ENCODE measurements at regions not wholly inside any gene's neighbourhood (a gene's known extent, or its start where the extent isn't known, plus 50 kb on each side); places are given as distances from the start of the nearest gene placed in this dataset.

DNA sequence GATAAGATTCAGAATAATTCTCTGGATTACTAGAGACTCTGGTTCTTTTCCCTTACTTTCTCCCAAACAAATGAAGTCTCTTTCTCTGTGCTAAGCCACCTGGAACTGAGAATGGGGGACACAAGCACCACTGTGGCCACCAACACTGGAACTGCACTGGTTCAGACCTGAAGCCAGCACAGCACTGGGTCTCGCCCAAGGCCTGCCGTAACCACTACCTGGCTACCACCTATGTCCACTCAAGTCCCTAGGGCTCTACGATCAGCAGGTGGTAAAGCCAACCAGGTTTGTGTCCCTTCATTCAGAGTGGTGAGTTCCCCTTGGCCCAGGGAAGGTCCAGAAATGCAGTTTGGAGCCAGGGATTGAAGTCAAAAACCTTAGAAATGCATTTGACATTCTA, 626.2 kb downstream of the DIAPH3 start:
- POLR2A ChIA-PET = no interaction called here
- no peak for DNase-seq (ENCODE audit: low read depth, low spot score)
- TF ChIP-seq, protein P1, sequence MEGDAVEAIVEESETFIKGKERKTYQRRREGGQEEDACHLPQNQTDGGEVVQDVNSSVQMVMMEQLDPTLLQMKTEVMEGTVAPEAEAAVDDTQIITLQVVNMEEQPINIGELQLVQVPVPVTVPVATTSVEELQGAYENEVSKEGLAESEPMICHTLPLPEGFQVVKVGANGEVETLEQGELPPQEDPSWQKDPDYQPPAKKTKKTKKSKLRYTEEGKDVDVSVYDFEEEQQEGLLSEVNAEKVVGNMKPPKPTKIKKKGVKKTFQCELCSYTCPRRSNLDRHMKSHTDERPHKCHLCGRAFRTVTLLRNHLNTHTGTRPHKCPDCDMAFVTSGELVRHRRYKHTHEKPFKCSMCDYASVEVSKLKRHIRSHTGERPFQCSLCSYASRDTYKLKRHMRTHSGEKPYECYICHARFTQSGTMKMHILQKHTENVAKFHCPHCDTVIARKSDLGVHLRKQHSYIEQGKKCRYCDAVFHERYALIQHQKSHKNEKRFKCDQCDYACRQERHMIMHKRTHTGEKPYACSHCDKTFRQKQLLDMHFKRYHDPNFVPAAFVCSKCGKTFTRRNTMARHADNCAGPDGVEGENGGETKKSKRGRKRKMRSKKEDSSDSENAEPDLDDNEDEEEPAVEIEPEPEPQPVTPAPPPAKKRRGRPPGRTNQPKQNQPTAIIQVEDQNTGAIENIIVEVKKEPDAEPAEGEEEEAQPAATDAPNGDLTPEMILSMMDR (IDR thresholded peaks at IDR 0.05; ENCODE audit: insufficient read depth, low read length, missing control alignments) = no peak
- H3K4me3 ChIP-seq (ENCODE audit: low read depth, low read length) = no peak overlapping the region
- CTCF ChIA-PET = no interaction called here

DNA sequence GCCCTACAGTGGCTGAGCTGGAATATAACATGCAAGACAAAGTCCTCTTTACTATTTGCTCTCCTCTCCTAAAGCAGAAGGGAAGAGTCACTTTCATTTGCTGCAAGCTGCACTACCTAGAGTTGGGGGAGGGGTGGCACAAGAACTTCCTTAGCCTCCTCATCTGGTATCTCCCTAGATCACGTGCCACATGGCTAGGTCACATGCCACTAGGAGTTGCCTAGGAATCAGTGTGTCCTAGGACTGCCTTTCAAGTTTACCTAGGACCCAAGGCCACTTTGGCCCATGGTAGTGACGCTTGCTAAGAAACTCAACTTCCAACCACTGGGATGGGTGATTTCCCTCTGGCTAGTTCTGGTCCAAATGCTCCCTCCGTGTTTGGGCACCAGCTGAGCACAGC, 625.2 kb downstream of the DIAPH3 start:
- POLR2A ChIA-PET = no interaction called here
- H3K4me3 ChIP-seq (ENCODE audit: low read depth, low read length) = no peak overlapping the region
- DNase-seq (ENCODE audit: low read depth, low spot score) = no peak
- CTCF ChIA-PET = no interaction called here
- TF ChIP-seq, protein P1 (IDR thresholded peaks at IDR 0.05; ENCODE audit: insufficient read depth, low read length, missing control alignments) = no peak

DNA sequence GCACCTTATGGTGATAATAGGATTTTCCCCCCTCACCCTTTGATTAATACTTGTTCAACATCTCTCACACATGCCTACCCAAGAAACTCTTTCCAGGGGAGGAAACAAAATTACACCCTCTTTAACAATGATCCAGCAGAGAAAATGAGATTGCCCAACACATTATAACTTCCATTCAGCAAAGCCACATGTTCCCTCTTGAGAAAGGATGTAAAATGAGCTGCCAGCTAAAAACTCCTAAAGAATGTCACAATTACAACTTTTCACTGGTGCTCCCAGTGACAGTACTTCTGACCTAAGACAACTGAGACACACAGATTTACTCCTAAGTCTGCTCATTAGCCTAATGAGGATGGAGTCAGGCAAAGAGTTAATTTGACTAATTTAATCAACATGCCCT, 621.4 kb downstream of the DIAPH3 start:
- DNase-seq (ENCODE audit: low read depth, low spot score) = no peak
- ChIA-PET POLR2A (no interaction called here), CTCF (interaction anchor here (1.1 to 3.1 kb wide), 2 partner anchors 151 to 153 kb away, joined by 3 to 9 read pairs; no protein-coding TSS in a partner anchor)
- no peak overlapping the region for H3K4me3 ChIP-seq (ENCODE audit: low read depth, low read length)
- TF ChIP-seq, protein P1 (IDR thresholded peaks at IDR 0.05; ENCODE audit: insufficient read depth, low read length, missing control alignments) = no peak

DNA sequence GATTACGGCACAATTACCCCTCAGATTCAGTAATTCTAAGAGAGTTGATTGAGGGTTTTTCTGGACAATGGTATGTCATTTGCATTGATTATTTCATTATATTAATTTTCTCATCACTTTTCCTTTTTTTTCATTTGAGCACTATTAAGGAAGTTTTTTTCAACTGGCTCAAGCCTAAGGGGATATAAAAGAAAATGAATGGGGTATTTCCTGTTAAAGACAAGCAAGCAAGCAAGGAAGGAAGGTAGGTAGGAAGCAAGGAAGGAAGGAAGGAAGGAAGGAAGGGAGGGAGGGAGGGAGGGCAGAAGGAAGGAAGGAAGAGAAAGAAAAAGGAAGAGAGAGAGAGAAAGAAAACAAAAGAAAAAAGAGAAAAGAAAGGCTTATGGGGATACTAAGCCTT, 620.3 kb downstream of the DIAPH3 start:
- no peak for DNase-seq (ENCODE audit: low read depth, low spot score)
- no peak overlapping the region for H3K4me3 ChIP-seq (ENCODE audit: low read depth, low read length)
- CTCF ChIA-PET = interaction anchor here (0.9 to 1.1 kb wide), 2 partner anchors 152 to 154 kb away, joined by 3 read pairs; no protein-coding TSS in a partner anchor
- POLR2A ChIA-PET = no interaction called here
- TF ChIP-seq, protein P1 (IDR thresholded peaks at IDR 0.05; ENCODE audit: insufficient read depth, low read length, missing control alignments) = no peak

DNA sequence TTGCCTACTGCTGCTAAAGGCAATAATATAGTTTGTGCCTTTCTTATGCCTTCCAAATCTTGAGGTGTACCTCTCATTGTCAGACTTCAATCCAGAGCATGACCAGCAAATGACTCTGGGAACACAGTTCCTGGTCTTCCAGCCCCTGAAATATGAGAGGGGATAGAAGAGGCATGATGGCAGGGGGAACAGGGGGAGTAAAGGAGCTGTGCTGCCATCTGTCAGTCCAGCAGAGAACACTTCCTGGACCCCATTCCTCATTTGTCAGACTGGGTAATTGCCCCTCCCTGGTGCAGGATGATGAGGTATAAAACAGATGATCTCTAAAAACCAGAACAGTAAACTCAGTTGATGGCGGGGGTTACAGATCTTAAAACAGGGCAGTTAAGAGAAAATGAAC, 618.7 kb downstream of the DIAPH3 start:
- ChIA-PET CTCF (interaction anchor here (0.6 kb wide), 1 partner anchor 19 kb away, joined by 3 read pairs; no protein-coding TSS in a partner anchor), POLR2A (no interaction called here)
- TF ChIP-seq, protein P1 (IDR thresholded peaks at IDR 0.05; ENCODE audit: insufficient read depth, low read length, missing control alignments) = no peak

DNA sequence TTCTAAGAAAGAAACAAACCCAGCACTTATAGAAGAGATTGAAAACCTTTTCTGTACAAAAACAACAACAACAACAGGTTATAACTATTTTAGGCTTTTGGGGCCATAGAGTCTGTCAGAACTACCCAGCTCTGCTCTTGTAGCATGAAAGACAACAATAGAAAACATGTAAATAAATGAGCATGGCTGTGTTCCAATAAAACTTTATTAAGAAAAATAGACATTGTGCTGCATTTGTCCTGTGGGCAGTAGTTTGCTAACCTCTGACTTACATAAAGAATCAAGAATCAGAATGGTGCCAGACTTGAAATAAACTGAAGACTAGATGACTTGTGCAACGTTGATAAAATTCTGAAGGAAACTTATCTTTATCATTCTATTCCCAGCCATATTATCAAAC, 617.5 kb downstream of the DIAPH3 start:
- TF ChIP-seq, protein P1 (IDR thresholded peaks at IDR 0.05; ENCODE audit: insufficient read depth, low read length, missing control alignments) = no peak
- POLR2A ChIA-PET = no interaction called here
- CTCF ChIA-PET = no interaction called here
- no peak overlapping the region for H3K4me3 ChIP-seq (ENCODE audit: low read depth, low read length)
- no peak for DNase-seq (ENCODE audit: low read depth, low spot score)

More for the DNA sequence above, 618.7 kb downstream of the DIAPH3 start:
- DNase-seq (ENCODE audit: low read depth, low spot score) = no peak
- no peak overlapping the region for H3K4me3 ChIP-seq (ENCODE audit: low read depth, low read length)
